GM18861 (cell line): ENCODE measurements at regions not wholly inside any gene's neighbourhood (a gene's known extent, or its start where the extent isn't known, plus 50 kb on each side); places are given as distances from the start of the nearest gene placed in this dataset.

Experiments
- ATAC-seq: cut with Tn5 transposase; IDR thresholded peaks from one replicate; pipeline ENCODE4 v1.9.1; 2021; ENCODE audit not compliant: unreplicated experiment

DNA sequence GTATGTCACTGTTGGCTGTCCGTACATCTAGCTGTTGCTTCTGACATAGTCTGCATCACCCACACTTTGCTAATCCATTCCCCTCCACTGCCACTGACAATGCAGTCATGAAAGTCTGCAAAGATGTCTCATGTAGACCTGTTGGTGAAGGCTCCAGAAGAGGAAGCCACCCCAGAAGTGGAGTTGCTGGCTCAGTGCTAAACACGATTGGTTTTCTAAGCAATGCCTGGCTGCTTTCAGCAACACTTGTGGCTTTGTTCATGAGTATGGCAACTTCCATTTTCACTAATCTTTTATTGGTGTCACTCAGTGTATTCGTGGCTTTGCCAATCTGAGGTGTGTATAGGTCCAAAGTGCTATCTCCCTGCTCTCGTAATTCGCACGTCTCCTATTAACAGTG, 288.1 kb downstream of the GADD45G start:
- no peak for ATAC-seq

DNA sequence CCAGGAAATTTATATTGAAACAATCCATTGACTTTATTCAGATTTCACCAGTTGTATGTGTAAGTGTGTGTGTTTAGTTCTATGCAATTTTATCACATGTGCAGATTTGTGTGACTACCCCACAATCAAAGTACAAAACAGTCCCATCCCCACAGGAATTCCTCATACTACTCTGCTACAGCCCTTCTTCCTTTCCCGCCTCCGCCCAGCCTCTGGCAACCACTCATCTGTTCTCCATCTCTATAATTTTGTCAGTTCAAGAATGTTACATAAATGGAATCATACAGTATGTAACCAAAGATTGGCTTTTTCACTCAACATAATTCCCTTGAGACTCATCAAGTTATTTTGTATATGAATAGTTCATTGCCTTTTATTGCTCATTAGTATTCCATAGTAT, 289.1 kb downstream of the GADD45G start:
- ATAC-seq = no peak

DNA sequence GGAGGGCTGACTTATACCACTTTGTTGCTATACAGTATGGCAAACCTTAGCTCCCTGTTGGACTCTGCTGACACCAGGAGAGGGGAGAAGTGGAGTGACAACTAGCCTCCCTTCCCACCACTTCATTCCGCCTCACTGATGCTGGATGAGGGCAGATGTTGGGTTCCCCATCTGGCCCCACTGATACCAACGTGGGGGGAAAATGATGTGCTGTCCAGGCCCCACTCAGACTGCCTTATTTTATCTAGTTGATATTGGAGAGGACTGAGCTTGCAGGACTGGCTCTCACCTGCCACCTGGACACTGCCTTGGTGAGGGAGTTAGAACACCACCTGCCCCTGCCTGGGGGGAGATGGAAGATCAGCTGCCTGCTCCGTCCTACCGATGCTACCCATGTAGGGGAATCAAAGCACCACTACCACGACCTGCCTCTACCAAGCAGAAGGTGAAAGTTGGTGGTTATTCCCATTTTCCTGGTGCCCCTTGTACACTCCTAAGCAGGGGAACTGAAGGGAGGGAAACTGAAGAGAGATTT, 292.1 kb downstream of the GADD45G start:
- ATAC-seq = no peak

DNA sequence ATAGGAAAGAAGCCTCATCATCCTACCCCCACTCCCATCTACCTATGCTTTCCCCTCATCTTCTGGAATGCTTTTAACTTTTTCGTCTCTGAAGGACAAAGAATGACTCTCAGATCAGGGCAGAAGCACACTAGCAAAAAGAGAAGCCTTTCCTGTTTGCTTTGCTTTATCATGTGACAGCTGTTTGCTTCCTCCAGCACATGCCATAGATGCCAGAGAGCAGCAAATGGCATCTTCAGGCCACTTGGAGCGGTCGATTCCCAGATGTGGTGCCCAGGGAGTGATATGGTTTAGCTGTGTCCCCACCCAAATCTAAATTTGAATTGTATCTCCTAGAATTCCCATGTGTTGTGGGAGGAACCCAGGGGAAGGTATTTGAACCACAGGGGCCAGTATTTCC, 294.8 kb downstream of the GADD45G start:
- no peak for ATAC-seq

DNA sequence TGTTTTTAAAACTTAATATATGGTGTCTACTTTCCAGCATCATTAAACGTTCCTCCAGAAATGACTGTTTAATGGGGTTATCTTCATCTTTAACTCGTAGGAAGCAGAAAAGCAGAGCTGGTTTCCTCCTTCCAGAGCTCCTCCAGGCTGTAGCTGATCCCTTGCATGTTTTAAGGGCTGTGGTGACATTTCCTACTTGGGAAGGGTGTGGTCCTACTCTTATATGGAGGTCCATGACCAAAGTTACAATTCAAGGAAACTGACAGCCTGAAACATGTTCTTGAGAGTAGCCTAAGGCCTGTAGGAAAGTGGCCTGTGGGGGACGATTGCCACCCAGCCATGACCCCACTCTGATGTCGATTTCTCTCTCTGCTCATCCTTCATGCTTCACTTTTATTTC, 297.1 kb downstream of the GADD45G start:
- ATAC-seq = no peak

DNA sequence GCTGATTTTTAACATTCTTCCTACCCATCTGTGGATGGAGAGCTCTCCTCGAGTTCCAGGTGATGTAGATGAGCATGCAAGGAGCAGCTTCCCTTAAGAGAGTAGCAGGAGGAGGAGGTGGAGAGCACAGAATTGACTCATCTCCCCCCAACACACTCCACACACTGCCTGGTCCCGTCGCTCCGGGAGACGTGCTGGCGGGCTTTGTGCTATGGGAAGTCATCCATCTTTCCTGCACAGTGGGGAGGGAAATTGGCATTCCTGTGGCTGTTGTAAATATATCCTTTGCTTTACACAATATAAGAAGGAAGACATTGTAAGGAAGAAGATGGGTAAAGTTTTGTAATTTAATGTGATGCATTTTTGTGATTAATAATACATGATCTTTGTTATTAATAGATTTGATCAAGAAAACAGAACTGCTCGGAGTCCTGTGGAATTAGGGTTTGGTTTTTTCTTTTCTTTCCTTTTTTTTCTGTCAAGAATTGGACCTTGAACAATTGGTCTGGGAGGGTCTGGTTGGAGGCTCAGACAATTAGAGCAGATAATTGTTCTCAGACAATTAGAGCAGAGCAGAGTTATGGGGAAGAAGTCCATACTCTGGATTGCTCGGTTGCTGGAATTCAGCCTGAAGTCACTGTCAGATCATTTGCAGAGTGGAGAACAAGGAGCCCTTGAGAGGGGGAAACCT, 297.8 kb downstream of the GADD45G start:
- no peak for ATAC-seq

DNA sequence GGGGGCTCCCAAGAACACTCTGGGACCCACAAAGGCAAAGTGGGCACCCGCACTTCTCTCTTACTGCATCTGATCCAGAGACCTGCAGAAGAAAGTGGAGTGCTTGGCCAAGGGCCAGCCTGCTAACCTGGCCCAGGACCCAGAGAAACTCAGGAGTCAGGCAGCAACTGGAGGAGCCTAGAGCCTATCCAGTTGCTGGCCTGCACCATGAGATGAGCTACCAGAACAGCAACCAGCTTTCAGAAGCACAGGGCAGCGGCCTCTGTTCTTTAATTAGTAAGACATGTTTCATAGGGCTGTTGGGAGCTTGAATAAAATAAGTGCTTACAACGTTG, 298.3 kb downstream of the GADD45G start:
- no peak for ATAC-seq

DNA sequence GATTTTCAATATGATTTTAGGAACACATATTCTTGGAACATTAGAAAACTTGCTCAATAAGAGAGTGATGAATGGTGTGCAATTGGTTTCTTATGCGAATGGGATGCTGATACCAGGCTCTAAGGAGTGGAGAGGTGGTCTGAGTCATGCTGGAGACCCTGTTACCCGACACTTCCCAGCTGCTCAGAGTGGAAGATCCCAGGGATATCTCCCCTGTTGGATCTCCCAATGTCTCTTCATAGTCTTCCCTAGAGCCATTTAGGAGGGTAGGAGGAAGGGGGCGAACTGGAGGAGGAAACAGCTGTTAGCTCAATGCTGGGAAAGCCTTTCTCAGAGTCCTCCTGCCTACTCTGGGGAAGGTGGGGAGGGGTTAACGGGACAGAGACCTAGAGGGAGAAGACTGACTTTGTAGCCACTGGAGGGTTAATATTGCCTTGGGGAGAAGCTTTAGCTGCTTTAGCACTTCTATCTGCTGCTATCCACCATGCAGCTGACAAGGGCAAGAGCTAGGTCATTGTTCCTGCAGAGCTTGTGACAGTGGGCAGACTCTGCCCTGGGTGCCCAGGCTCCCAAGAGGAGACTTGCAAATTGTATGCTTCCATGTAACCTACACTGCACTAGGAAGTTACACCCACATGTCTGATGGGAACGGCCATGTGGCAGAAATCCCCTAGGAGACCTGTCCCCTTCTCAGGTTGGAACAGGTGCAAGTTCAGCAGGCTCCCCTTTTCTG, 301.0 kb downstream of the GADD45G start:
- ATAC-seq = no peak

DNA sequence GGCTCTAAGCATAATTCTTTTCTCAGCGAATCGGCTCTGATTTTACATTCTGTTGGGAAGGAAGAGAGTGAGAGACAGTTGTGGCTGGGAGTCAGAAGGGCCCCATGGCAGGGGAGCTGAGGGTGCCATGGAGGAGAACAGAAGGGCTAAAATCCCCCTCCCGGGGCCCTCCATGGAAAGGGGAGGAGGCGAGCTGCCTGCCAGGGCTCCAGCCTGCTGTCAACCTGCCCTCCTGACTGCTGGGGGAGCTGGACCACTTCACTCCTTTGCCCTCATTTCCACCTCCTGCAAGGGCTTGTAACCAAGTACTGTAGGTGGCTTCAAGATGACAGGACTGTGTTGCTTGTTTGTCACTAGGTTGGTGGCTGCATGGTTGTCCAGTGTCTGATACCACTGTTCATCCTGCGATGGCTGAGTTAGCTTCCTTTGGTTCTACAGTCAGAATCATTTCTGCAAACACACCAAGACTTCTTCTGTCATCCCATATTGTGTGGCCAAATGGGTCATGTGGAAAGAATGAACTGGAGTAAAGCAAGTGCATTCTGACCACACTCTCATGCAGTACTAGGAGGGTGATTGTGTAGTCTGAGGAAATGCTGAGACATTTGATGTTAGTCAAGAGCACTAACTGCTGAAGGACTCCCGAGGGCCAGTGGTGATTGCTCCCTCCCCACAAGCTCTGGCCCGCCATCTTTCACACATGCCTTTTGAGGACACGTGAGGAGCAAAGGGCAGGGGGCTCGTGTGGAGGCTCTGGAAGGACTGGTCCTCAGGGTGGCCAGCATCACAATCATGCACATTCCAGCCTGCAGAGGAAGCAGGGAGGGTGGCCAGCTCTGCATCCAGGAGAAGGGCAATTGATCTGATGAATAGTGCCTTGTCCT, 307.2 kb downstream of the GADD45G start:
- no peak for ATAC-seq

DNA sequence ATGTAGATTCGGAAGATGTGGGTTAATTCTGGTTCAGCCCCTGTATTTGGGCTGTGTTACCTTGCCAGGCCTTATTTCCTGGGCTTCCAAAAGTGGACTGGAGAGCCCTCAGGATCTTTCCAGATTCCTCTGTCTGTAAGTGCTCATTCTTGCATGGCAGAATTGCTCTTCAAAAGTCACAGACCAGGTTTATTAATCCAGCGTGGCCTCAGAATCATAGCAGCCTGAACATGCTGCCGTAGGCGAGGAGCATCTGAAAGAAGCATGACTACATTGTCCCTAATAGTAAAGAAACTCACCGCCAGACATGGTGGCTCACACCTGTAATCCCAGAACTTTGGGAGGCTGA, 307.8 kb downstream of the GADD45G start:
- no peak for ATAC-seq

DNA sequence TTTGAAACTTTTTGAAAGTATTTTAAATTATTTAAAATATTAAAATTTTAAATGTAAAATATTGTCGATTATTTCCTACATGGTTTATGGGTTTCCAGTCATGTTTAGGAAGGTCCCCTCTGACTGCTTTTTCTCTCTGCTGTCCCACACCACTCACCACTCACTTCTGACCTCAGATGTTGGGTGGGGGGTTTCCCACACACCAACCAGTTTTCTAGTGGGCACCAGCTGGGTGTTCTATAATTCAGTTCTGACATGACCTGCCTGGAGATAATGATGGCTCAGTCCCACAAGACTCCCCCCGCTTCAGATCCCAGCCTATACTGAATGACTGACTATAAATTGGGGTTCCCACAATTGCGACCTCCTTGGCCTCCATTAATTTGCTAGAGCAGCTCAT, 310.4 kb downstream of the GADD45G start:
- ATAC-seq = no peak

DNA sequence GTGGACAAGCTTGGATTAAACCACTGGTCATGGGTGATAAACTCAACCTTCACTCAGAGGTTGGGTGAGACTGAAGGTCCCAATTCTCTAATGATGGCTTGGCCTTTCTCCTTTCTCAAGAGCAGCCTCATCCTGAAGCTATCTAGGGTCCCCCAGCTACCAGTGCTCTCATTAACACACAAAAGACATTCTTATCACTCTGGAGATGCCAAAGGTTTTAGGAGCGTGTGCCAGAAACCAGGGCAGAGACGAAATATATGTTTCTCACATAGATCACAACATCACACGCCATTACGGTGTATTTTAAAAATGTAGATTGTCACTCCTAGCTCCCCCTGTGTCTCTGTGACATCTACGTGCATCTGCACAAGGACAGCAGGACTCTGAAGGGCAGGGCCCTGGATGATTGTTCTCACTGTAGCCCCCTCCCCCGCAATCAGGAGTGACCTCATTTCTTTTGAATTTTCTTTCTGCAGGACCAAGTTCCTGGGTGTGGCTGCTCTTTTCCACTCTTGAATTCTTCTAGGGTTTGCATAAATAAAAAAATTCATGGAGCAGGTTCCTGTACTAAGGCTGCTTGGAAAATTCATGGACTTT, 311.3 kb downstream of the GADD45G start:
- ATAC-seq = no peak

DNA sequence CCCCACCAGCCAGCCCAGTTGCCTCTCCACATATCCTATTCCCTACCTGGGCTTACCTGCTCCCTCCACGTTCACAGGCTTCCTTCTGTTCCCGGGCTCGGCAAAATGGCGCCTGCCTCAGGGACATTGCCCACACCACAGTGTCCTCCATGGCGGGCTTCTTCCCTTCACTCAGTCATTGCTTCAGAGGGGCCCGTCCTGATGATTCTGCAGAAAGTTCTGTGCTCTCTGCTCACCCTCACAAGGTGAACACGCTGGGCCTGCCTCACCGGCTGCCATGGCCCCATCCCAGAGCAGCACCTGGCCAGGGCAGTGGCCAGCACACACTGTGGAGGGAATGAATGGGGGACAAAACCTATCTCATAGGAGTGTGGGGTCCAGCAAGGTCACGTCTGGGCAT, 313.0 kb downstream of the GADD45G start:
- ATAC-seq = no peak

DNA sequence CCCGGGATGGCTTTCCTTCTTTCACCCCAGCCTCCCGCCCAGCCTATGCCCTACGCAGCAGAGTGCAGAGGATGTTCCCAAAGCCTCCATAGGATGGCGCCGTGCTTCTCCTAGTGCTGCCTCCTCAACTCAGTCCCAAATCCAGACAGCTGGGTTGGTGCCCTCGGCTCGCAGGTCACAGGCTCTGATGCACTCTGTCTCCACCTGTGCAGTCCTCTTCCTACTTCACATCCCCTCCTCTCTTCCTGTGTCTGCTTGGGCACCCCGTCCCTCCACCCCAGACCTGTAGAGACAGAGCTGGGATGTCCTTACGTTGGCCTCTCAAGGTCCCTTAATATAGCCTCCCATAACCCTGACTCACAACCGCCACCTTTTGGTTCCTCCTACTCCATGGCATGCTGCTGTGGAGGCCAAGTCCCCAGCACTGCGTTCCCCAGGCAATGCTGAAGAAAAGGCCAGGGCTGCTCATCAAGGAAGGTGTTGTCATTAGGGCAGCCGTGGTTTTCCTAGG, 314.4 kb downstream of the GADD45G start:
- no peak for ATAC-seq

DNA sequence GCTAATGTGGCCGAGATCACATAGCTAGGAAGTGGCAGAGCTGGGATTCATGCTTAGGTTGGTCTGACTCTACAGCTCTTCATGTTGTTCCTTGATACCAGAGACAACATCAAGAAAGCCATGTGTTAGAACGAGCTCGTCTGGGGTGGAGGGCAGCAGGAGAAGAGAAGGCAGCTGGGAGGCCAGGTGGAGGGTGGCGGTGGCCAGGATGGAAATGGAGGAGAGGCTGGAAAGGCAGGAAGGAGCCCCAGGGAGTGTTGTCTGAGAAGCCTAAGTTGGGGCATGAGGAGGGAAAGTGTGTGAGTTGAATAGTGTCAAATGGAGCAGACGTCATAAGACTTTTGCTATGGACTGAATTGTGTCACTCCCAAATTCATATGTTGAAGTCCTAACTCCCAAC, 315.3 kb downstream of the GADD45G start:
- no peak for ATAC-seq

DNA sequence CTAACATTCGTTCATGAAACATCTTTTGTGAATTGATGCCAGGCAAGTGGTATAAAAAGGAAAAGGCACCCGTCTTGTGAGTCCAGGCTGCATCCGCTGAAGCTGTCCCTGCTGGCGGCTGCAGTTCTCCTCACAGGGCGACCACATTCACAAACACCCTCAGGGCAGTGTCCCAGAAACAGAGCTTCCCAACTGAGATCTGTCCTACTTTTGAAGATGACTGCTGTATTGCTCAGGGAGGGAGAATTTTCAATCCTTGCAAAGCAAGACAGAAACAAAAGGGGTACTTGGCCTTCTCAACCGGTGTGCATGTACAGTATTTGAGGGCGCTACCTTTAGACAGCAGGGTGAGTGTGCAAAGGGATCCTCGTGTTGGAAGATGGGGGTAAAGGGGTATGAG, 316.1 kb downstream of the GADD45G start:
- no peak for ATAC-seq

DNA sequence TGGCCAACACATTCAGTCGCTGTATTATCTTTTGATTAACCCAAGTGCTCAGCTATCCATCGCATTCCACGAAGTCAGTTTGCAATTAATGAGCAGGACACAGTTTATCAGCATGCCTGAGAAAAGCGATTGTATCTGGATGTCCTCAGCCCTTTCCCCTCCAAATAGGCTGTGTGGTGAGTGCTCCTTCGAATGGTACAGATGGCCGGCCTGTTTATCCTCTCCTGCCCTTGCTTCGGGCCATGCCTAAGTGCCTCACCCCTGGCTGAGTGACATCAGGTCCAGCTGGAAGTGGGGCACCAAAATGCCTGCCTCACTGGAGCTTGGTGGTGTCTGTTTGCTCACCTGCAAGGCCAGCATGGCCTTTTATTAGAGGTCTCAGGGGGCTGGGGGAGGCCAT, 317.3 kb downstream of the GADD45G start:
- no peak for ATAC-seq

DNA sequence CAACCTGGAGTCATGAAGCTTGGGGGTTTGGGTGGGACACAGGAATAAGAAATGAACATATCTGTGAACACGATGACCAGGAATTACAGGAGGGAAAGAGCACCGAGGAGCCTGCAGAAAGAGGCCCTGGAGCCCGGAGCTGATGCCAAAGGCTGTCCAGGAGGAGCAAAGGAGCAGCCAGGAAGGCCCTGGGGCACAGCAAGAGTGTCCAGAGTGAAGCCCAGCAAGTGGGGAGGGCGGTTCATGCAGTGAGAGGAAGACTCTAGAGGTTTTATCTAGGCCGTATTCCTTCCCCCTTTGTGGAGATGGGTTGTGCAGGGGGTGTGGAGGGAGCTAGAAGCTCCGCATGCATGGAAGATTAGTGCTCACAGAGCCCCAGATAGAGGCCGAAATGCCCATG, 318.4 kb downstream of the GADD45G start:
- ATAC-seq = no peak

DNA sequence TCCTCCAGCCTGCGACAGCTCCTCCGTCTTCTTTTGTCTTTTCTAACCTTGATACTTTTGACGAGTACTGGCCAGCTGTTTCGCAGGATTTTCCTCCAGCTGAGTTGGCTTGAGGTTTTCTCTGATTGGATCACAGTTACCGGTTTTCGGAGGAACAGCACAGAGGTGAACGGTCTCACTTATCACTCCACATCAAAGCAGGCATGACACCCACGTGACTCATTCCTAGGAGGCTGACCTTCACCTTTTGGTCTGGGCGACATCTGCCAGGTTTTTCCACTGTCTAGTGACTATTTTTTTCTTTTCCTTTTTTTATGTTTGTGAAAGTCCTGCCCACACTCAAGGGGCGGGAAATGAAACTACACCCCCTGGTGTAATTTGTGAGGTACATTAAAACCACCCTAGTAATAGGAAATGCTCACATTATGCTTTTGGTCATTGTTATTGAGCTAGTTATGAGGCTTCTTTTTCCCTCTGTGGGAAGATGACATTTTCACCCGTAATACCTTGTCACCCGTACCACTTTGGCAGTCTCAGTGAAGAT, 319.2 kb downstream of the GADD45G start:
- no peak for ATAC-seq

DNA sequence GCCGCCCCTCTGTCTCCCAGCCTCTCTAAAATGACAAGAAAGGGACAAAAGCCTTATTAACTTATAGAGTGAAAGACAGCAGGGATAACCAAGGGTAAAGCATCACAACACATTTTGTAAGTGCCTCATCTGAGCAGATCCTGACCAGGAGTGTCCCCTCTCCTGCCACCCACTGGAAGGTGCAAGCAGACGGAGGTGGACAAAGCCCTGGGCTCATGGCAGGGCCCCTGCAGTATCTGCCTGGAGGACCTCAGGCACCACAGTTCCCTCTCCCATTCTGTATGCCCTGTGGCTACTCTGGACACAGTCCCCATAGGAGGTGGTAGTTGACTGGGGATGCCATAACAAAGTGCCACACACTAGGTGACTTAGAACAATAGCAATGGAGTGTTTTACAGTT, 319.8 kb downstream of the GADD45G start:
- no peak for ATAC-seq

DNA sequence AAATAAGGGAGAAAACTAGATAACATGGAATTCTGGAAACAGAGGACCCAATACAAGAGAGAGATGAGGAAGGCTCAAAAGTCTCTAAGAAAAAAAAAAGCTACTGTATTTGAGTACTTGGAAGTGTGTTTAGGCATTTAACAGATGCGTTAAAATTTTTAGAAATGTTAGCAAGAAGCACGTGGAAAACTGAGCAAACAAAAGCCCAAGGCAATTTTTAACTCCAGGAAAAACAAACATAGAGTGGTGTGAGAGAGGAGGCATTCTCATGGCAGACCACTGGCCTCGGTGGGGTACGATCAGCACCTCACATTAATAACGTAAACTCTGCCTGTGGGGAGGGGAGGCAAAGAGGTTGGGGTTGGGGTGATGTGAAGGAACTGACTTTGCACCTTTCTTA, 321.4 kb downstream of the GADD45G start:
- no peak for ATAC-seq
